T follicular helper cell (primary cell): ENCODE measurements at regions not wholly inside any gene's neighbourhood (a gene's known extent, or its start where the extent isn't known, plus 50 kb on each side); places are given as distances from the start of the nearest gene placed in this dataset.

Experiments
- DNase-seq: peaks from one replicate; pipeline ENCODE4 v3.0.0-alpha.2; 2020; ENCODE audit warnings: low read depth

DNA sequence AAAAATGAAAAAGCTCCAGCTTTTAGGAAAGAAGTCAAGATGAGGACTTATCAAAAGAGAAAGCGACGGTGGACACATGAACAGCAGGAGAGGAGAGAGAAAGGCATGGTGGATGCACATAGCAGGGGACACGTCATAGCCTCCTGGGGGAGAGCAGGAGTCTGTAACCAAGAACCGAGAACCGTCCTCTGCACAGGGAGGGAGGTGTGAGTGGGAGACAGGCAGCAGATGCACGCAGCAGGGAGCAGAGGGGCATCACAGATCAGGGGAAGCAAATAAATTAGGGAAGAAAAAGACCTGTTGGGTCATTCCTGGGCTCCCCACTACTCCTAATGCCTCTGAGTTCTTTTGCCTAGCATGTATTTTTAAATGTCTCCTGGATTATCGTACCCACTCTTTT lies 138.1 kb upstream of the RMST start:
- DNase-seq: no peak

DNA sequence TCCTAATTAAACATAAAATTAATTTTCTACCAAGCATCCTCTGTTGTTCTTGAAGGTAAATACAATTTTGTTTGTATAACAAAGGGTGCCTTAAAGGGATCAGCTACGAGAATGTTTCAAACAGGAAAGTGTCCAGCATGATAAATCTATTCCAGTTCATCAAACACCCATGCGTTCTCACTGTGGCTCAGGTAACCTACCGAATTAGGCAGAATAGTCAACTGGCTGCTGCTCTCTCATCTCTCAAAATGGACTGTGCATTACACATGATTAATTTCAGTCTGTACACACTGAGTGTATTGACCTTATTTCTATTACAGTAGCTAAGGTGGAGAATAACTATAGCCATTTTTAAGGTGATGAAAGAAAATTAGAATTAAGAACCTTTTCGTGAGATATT lies 127.5 kb upstream of the RMST start:
- no peak for DNase-seq

GRCh38 chr12:97336900-97337751 lies 125.5 kb upstream of the RMST start:
- DNase-seq: no peak

- no peak for DNase-seq
These were observed 120.5 kb upstream of the RMST start for GRCh38 chr12:97342130-97342529.

- no peak for DNase-seq
These were observed 114.6 kb upstream of the RMST start for GRCh38 chr12:97347956-97348355.

- no peak for DNase-seq
These were observed 104.2 kb upstream of the RMST start for GRCh38 chr12:97358361-97358760.

- no peak for DNase-seq
These were observed 103.4 kb upstream of the RMST start for GRCh38 chr12:97359021-97359690.

GRCh38 chr12:97363693-97364092 lies 98.9 kb upstream of the RMST start:
- DNase-seq: no peak

GRCh38 chr12:97368462-97369163 lies 94.0 kb upstream of the RMST start:
- no peak for DNase-seq

- DNase-seq: no peak
These were observed 87.3 kb upstream of the RMST start for GRCh38 chr12:97375310-97375709.

DNA sequence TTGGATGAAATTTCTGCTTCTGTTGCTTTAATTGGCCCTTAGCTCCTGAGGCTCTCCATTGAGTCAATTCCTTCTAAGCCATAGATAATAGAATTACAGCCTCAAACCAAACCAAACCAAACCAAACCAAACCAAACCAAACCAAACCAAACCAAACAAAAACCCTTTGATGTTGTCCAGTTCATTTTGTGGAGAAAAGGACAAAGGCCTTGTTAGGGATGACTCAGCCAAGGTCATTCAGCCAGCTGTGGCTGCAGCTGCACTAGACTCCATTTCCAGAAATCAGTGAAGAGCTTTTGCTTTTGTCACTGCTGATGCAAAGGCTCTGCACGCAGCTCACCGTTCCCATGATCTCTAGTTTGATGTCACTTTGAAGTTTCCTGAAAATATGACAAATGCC lies 82.2 kb upstream of the RMST start:
- DNase-seq: no peak

DNA sequence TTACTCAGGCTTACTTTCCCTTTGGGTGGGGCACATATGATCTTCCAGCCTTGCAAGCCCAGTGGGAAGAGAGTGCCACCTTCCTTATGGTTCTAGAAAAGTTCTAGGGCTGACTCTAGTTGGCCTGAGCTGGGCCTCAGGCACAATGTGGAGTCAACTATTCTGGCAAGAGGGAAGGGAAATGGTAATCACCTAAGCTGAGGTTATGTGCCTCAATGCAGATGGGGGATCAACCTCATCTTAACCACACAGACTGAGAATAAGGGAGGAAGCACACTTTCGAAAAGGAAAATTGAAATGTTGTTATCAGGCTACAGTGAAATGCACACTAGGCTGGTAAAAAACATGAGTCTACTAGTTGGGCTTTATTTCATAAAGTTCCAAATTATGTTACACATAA lies 77.5 kb upstream of the RMST start:
- DNase-seq: no peak

- DNase-seq: no peak
These were observed 76.4 kb upstream of the RMST start for GRCh38 chr12:97386133-97386581.

DNA sequence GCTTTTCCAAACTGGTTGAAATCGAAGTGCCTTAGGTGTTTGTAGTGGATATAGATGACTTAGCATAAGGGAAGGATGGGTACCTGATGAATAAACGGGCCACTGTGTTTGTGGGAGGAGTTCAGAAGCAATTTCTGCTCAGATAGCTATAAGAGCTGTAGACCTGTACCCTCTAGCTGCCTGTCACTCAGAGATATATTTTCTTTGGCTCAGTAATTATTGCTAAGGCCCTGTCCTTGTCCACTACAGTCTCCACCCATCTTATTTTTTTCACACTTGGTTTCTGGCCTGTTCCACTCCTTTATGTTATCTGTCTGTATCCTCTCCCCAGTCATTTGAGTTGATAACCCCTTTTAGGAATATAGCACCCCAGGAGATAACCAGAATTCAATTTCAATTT lies 74.8 kb upstream of the RMST start:
- no peak for DNase-seq

DNA sequence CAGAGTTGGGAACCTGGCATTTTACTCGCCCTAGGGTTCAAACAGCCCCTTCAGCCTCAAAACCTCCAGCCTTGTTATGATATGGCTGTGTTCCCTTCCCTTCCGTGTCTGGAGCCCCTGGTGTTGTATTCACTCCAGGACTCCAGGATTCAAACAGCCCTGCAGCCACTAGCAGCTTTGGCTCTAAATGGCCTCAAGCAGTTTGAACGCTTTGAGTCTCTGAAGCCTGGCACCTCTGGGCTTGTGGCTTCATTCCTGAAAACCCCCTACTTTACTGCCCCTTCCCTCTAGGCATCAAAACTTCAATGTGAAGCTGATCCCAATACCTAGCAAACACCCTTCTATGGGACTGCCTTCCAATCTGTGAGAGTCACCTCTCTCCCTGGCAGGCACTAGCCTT lies 67.9 kb upstream of the RMST start:
- DNase-seq: no peak

DNA sequence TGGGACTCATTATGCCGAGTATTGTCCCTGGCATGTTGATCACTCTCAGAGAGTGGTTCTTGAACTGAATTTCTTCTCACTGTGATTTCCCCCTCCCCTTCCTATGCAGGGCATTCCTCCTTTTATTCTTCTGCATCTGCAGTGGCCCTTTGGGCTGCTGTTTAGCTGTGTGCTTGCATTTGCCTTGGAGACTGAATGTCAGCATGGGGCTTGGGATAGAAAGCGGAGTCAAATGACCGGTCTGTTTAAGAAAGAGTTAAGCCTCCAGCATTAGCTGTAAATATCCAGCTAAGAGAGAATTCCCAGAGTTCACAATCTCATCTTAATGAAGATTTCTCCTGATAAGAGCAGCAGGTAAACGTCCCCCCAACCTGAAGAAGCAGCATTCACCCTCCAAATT lies 65.6 kb upstream of the RMST start:
- no peak for DNase-seq

- DNase-seq: no peak
These were observed 63.9 kb upstream of the RMST start for GRCh38 chr12:97398704-97399103.

- DNase-seq: no peak
These were observed 58.5 kb upstream of the RMST start for GRCh38 chr12:97404093-97404492.

DNA sequence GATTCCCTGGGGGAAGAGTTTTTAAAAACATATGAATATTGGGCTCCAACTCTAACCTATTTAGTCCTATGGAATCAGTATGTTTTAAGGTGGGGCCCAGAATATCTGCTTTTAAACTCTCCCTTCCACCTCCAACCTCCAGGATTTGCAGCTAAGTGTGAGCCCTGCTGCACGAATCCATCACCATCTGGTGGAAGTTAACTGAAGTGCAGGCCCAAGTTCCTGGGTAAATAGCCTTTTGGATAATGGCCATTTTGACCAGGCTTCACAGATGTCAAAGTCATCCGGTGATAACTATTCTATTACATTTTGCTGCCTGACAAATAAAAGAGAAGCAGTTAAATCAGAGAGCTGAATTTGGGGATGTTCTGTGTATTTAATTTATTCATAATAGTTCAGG lies 58.1 kb upstream of the RMST start:
- no peak for DNase-seq

- no peak for DNase-seq
These were observed 54.2 kb upstream of the RMST start for GRCh38 chr12:97408363-97408762.

DNA sequence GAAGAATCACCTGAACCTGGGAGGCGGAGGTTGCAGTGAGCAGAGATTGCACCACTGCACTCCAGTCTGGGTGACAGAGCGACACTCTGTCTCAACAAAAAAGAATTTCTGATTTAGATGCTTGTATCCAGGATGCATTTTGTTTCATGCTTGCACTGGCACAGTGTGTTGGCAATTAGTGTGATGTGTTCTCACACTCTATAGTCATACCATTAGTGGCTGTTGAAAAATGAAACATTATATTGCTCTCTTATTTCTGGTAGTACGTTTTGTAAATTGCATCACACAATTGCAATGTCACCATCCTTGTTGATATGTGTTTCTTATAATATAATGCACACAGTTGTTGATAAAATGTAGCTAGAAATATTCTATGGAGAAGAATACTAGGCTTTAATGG lies 51.3 kb upstream of the RMST start:
- DNase-seq: no peak
